Neural progenitor cell (in vitro differentiated cells): ENCODE measurements at regions not wholly inside any gene's neighbourhood (a gene's known extent, or its start where the extent isn't known, plus 50 kb on each side); places are given as distances from the start of the nearest gene placed in this dataset.

Experiments
- DNase-seq: peaks from one replicate; pipeline ENCODE4 v3.0.0-alpha.2; 2016; ENCODE audit warnings: low spot score
- H2AFZ ChIP-seq: fragments of 200-600 bp; sonication (generic); replicated peaks from 2 replicates; pipeline ENCODE4 v1.6.1; 2016; ENCODE audit warnings: antibody characterized with exemption
- H3F3A ChIP-seq: fragments of 200-600 bp; sonication (generic); 2 replicates; pipeline ENCODE4 v1.6.1; 2016; ENCODE audit warnings: antibody characterized with exemption, low read depth
- H3K27ac ChIP-seq: fragments of 200-600 bp; sonication (generic); 2 replicates; pipeline ENCODE4 v1.5.1; 2016; ENCODE audit warnings: mild to moderate bottlenecking
- H3K27me3 ChIP-seq: fragments of 200-600 bp; sonication (generic); 2 replicates; pipeline ENCODE4 v1.6.1; 2016; ENCODE audit warnings: mild to moderate bottlenecking, moderate library complexity
- H3K36me3 ChIP-seq: fragments of 200-600 bp; sonication (generic); 2 replicates; pipeline ENCODE4 v1.5.1; 2016
- H3K4me1 ChIP-seq: fragments of 200-600 bp; sonication (generic); 2 replicates; pipeline ENCODE4 v1.6.1; 2016; ENCODE audit warnings: mixed run types
- H3K4me2 ChIP-seq: fragments of 200-600 bp; sonication (generic); 2 replicates; pipeline ENCODE4 v1.6.1; 2016
- H3K4me3 ChIP-seq: fragments of 200-600 bp; sonication (generic); 2 replicates; pipeline ENCODE4 v1.5.1; 2016
- H3K79me2 ChIP-seq: fragments of 200-600 bp; sonication (generic); 2 replicates; pipeline ENCODE4 v1.6.1; 2016; ENCODE audit warnings: low read depth
- H3K9ac ChIP-seq: fragments of 200-600 bp; sonication (generic); 2 replicates; pipeline ENCODE4 v1.6.1; 2016
- H3K9me3 ChIP-seq: fragments of 200-600 bp; sonication (generic); 2 replicates; pipeline ENCODE4 v1.5.1; 2016; ENCODE audit warnings: low read depth
- H4K20me1 ChIP-seq: fragments of 200-600 bp; sonication (generic); 2 replicates; pipeline ENCODE4 v1.6.1; 2016; ENCODE audit warnings: low read depth
- H3K27ac Mint-ChIP-seq: 3 replicates; pipeline ENCODE4 v1.8.0; 2021; ENCODE audit warnings: mixed read lengths
- H3K27me3 Mint-ChIP-seq: 2 replicates; pipeline ENCODE4 v1.8.0; 2022; ENCODE audit warnings: low read depth, mild to moderate bottlenecking, inconsistent platforms, moderate library complexity, mixed read lengths; ENCODE audit not compliant: insufficient read depth
- H3K36me3 Mint-ChIP-seq: 3 replicates; pipeline ENCODE4 v1.8.0; 2021; ENCODE audit warnings: mixed read lengths
- H3K4me1 Mint-ChIP-seq: 3 replicates; pipeline ENCODE4 v1.8.0; 2021; ENCODE audit warnings: mixed read lengths
- H3K4me3 Mint-ChIP-seq: 3 replicates; pipeline ENCODE4 v1.8.0; 2021; ENCODE audit warnings: mild to moderate bottlenecking, moderate library complexity, mixed read lengths
- H3K9me3 Mint-ChIP-seq: 3 replicates; pipeline ENCODE4 v1.8.0; 2020; ENCODE audit warnings: mixed read lengths
- EZH2 ChIP-seq: fragments of 200-600 bp; sonication (generic); IDR thresholded peaks from 2 replicates; pipeline ENCODE4 v1.6.1; 2017; ENCODE audit warnings: antibody characterized with exemption, mild to moderate bottlenecking, moderate library complexity
- EZH2phosphoT487 ChIP-seq: fragments of 200-600 bp; sonication (generic); IDR thresholded peaks from 2 replicates; pipeline ENCODE4 v1.6.1; 2017; ENCODE audit warnings: antibody characterized with exemption
- TF ChIP-seq, protein P1 (sequence below): fragments of 200-600 bp; sonication (generic); IDR thresholded peaks from 2 replicates; pipeline ENCODE4 v1.5.1; 2017; ENCODE audit warnings: antibody characterized with exemption, mild to moderate bottlenecking

DNA sequence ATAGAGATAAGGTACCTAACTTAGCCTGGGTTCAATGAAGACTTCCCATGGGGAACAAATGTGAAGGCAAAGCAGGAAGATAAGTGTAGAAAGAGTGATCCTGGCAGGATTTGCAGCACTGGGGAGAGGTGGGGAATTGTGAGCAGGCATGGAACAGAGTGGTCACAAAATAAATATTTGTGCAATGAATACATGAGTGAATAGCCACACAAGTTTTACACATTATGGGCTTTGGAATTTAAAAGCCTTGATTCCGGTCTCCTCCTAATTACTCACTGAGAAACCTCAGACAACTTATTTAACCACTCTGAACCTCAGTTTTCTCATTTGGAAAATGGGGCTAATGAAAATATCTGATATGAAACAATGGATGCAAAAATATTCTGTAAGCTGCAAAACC is 148.3 kb downstream of the ELAVL4 start:
- Mint-ChIP-seq H3K27me3 (peaks cover 6% of the 10 kb centered on the region), H3K4me3 (no peak overlapping the region), H3K27ac (no peak overlapping the region), H3K36me3 (no peaks in the 10 kb centered on the region), H3K9me3 (no peaks in the 10 kb centered on the region), H3K4me1 (peaks cover 13% of the 10 kb centered on the region)
- no peak for DNase-seq
- H3K27me3 ChIP-seq, result no peaks in the 10 kb centered on the region
- H3K36me3 ChIP-seq, result no peaks in the 10 kb centered on the region
- H3K4me1 ChIP-seq, result no peaks in the 10 kb centered on the region
- H3K4me3 ChIP-seq, result no peak overlapping the region
- no peaks in the 10 kb centered on the region for H4K20me1 ChIP-seq
- no peak overlapping the region for H3K9ac ChIP-seq
- H3K27ac ChIP-seq, result no peak overlapping the region
- H3K9me3 ChIP-seq, result no peaks in the 10 kb centered on the region
- TF ChIP-seq, protein P1, sequence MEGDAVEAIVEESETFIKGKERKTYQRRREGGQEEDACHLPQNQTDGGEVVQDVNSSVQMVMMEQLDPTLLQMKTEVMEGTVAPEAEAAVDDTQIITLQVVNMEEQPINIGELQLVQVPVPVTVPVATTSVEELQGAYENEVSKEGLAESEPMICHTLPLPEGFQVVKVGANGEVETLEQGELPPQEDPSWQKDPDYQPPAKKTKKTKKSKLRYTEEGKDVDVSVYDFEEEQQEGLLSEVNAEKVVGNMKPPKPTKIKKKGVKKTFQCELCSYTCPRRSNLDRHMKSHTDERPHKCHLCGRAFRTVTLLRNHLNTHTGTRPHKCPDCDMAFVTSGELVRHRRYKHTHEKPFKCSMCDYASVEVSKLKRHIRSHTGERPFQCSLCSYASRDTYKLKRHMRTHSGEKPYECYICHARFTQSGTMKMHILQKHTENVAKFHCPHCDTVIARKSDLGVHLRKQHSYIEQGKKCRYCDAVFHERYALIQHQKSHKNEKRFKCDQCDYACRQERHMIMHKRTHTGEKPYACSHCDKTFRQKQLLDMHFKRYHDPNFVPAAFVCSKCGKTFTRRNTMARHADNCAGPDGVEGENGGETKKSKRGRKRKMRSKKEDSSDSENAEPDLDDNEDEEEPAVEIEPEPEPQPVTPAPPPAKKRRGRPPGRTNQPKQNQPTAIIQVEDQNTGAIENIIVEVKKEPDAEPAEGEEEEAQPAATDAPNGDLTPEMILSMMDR, result no peak
- TF ChIP-seq EZH2phosphoT487 (no peak), EZH2 (no peak)
- no peak overlapping the region for H2AFZ ChIP-seq
- H3K4me2 ChIP-seq, result no peak overlapping the region
- no peaks in the 10 kb centered on the region for H3K79me2 ChIP-seq
- H3F3A ChIP-seq, result no peaks in the 10 kb centered on the region
